HG03432 (cell line): ENCODE measurements at regions not wholly inside any gene's neighbourhood (a gene's known extent, or its start where the extent isn't known, plus 50 kb on each side); places are given as distances from the start of the nearest gene placed in this dataset.

Source experiments
- ATAC-seq: cut with Tn5 transposase; IDR thresholded peaks from one replicate; pipeline ENCODE4 v1.9.1; 2021; ENCODE audit warnings: mild to moderate bottlenecking, moderate library complexity; ENCODE audit not compliant: unreplicated experiment

DNA sequence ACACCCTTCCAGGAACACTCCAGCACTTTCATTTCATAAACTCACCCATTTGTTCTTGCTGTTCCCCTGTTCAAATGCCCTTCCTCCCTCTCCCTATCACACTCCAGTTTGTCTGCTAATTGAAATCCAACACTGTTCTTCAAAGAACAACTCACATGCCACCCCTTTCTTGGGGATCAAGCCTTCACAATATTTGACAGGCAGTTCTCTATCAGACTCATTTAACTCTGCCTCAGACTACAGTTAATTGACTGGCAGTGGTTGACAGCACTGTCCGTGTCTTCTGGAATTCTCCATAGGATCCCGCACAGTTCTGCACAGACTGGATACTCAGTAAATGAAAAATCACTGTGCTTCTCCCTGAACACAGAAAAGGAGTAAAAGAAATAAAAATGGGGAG lies 87.8 kb downstream of the PMP22 start:
- ATAC-seq = no peak

DNA sequence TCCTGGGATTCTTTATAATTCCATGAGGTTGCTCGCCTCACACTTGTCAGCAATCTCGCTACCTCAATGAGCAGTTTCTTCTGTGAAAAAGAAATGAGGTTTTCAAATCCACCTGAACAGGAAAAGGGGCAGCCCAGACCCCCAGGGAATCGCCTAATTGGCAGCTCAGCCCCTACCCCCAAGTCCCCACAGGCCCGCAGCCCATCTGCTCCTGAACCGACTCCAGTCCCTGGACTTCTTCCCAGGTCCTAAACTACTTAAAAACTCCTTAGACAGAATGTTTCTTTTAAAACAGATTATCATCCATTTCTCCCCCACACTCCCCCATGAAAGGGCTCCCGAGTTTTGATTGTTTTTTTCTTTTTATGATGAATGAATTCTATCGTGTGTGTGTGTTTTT lies 89.8 kb downstream of the PMP22 start:
- no peak for ATAC-seq

DNA sequence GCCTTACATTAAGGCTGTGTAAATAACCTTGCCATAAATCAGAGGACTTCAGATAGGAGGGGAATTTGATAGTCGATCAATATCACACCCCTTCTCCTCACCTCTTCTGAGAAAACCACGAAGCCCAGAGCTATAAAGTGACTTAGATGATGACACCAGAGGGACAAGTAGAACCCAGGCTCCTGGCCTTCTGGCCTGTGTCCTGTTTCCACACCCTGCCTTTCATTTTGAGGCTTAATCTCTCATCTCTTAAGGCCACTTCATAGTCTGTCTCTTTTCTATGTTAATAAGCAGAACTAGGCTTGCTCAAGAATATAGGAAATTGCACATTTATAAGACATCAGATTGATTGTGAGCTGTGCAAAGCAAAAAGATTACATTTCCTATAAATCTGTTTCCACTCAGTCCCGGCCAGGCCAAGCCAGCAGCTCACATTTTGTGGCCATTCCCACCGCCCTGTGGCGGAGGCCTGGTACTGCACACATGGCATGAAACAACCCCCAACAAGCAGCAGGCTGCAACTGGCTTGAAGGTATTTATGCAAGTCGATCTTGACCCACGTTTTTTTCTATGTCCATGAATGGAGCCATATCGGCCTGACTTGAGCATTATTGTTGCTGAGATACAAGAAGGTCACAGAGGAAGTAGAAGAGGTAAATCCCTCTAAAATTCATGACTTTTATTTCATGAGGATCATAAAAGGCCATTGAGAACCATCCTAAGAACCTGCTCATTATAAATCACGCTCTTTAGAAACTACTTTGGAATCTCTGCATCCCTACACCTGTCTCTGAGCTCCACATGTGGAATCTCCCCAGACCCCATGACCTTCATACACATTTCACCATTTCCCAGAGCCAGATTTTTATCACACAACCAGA lies 93.7 kb downstream of the PMP22 start:
- ATAC-seq = peak; percentile 57

DNA sequence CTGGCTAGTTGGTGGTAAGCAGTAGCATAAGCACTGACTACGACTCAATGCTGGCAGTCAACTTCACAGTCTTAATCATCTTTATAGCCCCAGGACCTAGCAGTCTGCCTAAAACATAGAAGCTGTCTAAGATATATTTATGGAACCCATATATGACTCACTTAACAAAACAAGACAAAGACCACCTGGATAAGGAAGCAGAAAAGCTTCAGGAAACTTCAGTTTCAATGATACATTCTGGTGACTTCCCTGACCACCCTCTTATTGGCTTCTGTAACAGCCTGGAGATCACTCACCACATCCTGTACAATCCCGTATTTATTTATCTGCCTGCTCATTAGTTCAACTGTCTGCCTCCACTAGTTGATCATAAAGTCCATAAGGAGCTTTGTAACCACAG lies 95.5 kb downstream of the PMP22 start:
- no peak for ATAC-seq

DNA sequence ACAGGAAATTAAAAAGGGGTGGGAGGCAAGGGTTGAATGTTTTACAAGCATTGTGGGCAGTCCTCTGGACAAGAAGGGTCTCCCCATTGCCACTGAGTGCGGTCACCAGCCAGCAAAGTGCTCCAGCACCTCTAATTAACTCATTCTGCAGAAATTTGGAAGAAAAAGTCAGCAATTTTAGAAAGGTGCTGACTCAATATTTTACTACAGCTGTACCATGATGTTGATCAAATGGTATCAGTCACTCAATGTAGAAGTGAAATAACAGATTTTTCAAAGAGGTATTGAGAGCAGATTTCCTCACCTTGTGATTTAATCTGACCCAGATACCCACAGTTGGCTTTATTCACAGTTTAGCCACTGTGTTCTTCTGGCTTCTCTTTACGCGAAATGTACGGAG lies 96.7 kb downstream of the PMP22 start:
- ATAC-seq = no peak

DNA sequence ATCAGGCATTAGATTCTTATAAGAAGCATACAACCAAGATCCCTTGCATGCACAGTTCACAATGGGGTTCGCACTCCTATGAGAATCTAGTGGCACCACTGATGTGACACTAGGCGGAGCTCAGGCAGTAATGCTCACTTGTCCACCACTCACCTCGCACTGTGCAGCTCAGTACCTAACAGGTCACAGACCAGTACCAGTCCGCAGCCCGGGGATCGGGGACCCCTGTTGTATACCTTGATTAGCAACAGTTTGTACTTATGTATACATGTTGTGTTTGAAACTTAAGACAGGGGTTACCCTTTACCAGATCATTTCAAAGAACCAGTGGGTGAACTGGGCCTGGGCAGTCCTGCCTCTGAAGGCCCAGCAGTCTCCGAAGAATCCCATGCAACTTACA lies 103.7 kb downstream of the PMP22 start:
- ATAC-seq = no peak

DNA sequence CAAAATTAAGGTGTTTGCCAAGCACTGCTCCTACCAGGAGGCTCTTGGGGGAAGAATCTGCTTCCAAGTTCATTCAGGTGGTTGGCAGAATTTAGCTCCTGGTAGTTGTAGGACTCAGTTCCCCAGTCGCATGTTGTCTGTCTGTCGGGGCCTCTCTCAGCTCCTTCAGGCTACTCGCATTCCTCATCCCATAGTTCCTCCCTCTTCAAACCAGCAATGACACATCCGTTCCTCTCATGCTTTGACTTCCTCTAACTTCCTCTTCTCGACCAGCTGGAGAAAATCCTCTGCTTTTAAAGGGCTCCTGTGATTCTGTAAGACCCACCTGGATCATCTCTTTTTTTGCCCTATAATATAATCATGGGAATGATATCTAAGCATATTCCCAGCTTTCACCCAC lies 108.1 kb downstream of the PMP22 start:
- ATAC-seq = no peak

DNA sequence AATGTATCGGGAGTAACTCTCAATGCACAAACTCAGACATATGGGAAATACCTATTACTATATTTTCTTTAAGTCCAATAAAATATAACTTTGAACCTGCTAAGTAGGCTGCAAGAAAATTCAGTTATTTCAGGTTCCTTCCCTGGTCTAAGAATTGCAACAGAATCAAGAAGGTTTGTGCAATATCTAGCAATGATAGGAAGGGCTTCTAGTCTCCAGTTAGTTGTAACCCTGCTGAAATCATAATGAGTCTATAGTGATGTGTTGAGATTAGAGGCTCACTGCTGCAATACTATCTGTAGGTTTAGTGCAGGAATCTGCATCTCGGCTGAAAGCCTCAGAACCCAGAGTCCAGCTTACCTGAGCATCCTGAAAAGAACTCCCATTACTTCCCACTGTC lies 110.5 kb downstream of the PMP22 start:
- no peak for ATAC-seq

DNA sequence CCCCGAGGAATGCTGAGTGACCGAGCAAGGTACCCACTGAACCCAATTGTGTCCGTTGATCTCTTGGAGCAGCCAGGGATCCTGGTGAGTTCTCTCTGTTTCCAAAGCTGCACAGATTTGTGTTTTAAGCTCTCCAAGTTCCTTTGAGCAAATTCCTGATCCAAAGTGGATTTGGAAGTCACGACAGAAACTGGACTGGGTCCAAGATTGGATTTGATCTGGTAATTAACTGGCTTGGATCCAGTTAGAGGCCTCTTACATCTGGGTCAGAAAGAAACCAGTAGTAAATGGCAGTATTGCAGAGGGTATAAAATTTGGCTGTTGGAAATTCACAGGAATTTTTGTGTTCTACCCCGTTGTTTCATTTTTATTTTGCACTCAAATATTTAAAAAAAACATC lies 119.5 kb downstream of the PMP22 start:
- no peak for ATAC-seq

DNA sequence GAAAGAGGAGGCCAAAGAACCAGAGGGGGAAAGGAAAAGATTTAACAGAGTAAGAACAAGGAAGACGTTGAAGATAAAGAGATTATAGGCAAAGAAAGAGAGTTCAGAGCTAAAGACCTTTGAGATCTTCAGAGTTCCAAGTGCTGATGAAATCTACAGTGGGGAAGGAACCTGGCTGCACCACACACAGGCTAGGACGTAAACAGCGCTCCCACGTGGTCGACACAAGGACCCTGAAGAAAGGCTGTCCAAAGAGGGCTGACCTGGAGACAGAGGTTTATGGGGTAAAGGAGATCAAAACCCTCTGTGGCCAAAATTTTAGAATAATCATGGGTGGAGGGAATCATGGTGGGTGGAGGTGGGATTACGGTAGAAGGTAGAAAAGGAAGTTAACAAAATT lies 121.6 kb downstream of the PMP22 start:
- no peak for ATAC-seq

DNA sequence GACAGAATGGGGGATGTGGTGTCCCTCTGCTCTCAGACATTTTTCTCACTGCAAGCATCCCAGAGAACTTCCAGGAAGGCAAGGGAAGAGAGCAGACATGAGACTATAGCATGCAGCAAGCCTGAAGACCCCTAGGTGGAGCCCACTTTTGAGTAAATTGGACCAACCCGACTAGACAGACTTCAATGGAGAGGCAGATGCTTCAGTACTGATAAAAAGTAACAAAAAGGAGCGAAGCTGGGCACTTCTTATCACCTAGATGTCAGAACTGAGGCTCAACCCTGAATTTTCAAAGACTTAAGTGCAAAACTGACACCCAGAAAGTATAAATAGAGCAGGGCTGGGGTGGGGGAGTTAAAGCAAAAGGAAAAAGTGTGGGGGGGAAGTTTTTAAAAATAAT lies 130.8 kb downstream of the PMP22 start:
- no peak for ATAC-seq

DNA sequence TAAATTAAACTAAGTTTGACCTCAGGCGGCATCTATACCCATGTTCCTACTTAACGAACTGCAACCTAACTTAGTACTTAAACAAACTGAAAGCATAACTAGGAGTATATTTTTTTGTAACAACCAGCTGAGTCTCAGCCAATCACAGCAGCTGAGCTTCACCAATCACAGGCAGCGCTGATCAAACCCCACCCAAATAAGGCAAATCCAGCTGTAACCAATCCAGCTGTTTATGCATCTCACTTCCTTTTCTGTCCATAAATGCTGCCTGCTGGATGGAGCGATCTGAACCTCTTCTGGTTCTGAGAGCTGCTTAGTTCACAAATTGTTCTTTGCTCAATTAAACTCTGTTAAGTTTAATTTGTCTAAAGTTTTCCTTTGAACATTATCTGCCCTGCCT lies 131.3 kb downstream of the PMP22 start:
- no peak for ATAC-seq

DNA sequence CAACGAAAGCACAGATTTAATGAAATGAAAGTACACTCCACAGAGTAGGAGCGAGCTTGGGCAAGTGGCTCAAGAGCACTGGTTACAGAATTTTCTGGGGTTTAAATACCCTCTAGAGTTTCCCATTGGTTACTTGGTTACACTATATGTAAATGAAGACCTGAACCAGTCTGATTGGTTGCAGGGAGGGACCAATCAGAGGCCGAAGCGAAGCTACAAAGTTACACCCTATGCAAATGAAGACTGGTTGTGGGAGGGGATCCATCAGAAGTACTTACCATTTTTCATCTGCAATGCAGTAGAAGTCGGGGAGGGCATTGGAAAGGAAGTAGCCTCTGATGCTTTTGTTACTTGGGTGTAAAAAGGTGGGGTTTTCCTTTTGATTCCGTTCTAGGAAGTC lies 132.0 kb downstream of the PMP22 start:
- no peak for ATAC-seq

DNA sequence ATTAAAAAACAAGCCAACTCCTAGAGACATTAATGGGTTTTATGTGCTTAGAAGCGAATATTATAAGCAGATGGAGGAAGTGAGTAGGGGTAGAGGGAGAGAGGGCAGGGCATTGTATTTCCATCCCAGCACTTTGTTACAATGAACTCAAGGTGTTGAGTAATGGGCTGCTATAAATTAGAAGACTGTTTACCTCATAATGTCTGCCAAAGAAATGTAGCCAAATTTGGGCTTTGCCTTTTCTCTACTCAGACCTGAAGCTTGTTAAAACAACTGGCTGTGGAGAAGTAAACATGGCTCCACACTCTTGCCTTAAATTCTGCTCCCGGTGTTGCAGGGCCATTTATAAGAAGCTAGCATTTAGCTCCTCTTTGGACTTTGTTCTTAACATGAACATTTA lies 134.7 kb downstream of the PMP22 start:
- no peak for ATAC-seq

DNA sequence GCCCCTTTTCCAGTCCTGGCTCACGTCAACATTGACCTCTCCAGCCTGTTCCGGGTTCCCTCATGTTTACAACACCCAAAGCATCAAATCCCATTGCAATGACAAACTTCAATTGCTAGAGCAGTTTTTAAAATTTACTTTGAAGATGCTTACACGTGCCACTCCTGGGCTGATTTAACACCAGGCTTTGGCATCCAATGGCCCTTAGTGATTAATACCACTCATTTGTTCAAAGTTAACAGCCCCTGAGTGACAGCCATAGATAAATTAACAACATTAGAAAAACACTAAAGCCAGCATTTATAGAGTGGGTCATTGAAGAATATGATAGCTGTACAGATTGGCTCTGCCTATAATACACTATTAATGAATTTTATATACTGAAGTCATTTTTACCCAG lies 135.1 kb downstream of the PMP22 start:
- no peak for ATAC-seq

DNA sequence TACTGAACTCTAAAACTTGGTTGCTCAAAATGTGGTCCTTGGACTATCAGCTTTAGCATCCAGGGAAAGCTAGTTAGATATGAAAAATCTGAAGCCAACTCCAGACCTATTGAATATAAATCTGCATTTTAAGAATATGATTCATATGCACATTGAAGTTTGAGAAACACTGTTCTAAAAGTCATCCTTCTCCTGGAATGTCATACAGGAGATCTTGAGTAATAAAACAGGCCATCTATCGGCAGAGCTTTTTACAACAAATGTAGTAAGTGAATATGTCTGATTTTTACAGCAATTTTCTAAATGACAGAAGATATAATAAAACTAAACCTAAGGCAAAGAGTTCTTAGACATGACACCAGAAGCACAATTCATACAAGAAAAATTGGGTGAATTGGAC lies 140.4 kb downstream of the PMP22 start:
- ATAC-seq = no peak

DNA sequence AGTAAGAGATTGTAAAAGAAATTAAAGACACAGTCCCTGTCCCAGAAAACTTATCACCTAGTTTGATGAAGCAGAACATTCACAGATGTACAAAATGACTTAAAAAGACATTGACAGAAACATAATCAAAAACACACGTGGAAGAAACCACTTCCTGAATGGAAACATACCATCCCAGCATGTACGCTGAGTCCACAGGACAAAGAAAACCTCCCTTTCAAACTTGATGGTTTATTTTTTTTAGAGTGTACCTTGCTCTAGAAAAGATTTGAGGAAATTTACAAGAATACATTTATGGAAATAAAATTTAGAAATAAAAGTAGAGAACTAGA lies 140.9 kb downstream of the PMP22 start:
- ATAC-seq = no peak

DNA sequence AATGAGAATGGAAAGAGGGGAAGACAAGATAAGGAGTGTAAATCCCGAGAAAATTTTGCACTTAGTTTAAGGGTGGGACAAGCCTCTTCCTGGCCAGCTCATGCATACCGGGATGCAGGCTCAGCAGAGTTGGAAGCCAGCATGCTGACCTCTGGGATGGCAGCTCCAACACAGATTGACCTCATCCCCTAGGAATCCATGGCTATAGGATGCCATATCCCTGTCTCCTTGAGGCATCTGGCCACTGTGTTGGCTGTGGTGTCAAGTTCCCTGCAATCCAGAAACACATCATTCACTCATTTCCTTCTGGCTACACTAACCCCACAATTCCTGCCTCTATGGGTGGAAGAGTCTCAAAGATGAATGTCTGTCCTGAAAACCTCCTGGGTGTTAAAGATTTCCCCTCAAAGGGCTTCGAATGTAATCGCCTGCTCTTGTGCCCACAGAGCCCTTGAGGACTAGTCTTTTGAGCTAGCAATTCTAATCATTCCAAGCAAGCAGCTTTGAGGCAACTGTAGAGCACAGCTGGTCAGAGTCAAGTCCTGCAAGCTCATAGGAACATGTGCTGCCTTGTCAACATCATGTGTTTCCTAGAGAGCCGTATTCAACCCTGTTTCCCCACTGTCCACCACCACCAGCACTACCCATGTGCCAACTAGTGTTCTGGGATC lies 141.4 kb downstream of the PMP22 start:
- ATAC-seq = no peak

DNA sequence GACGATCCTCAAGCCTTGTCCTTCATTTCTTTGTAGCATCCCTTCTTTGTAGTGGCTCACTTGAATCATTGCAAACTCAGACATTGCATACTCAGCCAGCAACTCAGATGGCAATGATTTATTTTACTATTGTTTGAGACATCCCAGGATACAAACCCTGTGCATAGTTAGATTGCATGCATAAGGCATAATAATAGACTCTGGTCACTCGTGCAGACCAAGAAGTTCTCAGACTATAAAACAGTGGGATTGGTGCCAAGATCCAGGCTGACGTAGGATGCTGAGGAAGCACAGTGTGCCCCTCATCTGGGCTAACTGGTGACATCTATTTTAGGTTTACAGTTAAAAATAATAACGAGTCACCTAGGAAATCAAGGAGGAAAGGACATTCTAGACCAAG lies 142.3 kb downstream of the PMP22 start:
- ATAC-seq = no peak

DNA sequence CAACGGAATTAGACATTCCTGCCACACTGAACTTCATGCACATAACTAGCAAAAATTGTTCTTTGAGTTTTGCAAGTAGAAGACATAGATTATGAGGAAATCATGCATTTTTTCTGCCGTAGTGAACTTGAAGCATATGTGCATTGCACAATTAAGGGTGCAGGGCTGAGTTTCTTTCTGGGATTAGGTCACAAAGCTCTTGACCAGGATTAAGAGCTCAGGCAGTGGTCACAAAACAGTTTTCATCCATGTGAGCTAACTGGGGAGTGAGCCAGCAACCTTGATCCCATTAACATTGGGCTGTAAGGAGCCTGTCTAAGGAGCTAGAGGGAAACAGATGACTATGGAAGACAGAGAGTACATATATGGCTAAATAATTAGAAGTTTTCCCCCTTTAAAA lies 143.7 kb downstream of the PMP22 start:
- ATAC-seq = no peak

DNA sequence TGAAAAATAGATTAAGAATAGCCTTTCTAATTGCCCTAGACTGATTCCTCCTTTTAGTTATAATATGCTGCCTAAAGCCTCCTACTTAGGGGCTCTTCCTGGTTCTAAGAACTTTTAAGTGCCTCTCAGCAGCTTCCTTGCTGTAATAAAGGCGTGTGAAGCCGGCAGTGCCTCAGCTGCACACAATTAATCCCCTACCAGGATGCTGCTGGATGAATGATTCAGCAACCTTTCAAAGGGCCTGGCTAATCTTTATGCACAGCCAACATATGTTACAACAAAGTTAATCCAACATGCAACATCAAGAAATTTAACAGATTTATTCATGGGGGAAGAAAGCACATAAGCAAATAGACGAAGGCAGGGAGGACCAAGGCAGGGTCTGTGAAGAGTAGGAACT lies 145.2 kb downstream of the PMP22 start:
- ATAC-seq = no peak

DNA sequence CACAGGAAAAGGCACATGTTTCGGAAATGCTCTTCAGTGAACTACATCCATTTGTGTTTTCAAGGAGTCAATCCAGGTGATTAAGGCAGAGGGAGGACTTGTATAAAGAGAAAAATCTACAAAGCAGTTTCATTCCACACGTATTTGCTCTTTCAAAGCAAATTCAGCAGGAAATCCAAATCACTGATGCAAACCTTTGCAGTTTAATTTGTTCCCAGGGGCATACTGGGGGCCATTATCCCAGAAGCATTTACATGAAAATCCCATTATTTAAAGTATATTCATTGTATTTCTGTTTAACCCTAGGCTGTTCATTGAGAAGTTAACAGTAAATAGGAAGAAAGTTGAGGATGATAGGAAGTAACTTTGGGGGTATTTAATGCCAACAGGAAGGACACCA lies 147.9 kb downstream of the PMP22 start:
- no peak for ATAC-seq
